Upper lobe of right lung (tissue), 1 donor: ENCODE measurements at regions not wholly inside any gene's neighbourhood (a gene's known extent, or its start where the extent isn't known, plus 50 kb on each side); places are given as distances from the start of the nearest gene placed in this dataset.

ENCODE experiments used
- ATAC-seq: fragments of 200-7000 bp; cut with Tn5 transposase; one replicate; pipeline ENCODE4 v1.9.1; 2020; ENCODE audit warnings: mild to moderate bottlenecking, moderate library complexity
- DNase-seq: peaks from one replicate; pipeline ENCODE4 v3.0.0-alpha.2; 2020
- H3K27ac ChIP-seq: fragments of 200-600 bp; one replicate; pipeline ENCODE4 v1.8.0; 2022
- H3K27me3 ChIP-seq: fragments of 200-600 bp; one replicate; pipeline ENCODE4 v1.8.0; 2022; ENCODE audit warnings: mild to moderate bottlenecking
- H3K36me3 ChIP-seq: fragments of 200-600 bp; one replicate; pipeline ENCODE4 v1.8.0; 2022
- H3K4me1 ChIP-seq: fragments of 200-600 bp; one replicate; pipeline ENCODE4 v1.8.0; 2022
- H3K4me3 ChIP-seq: fragments of 200-600 bp; one replicate; pipeline ENCODE4 v1.8.0; 2022; ENCODE audit warnings: mild to moderate bottlenecking
- H3K9me3 ChIP-seq: fragments of 200-600 bp; one replicate; pipeline ENCODE4 v1.8.0; 2022
- CTCF ChIP-seq: fragments of 200-600 bp; IDR thresholded peaks from one replicate; pipeline ENCODE4 v1.8.0; 2022; ENCODE audit warnings: antibody characterized with exemption
- intact Hi-C: fragments of 100-400 bp; cut with DNase I; formaldehyde crosslinking; loops from one replicate; pipeline ENCODE4 v1.11.0; 2022
- donor health status: DM: no; HTN: yes; CAD: no; lungs with severe emphysema.

GRCh38 chr6:21536280-21536766 is 57.2 kb upstream of the SOX4 start:
- no peaks in the 10 kb centered on the region for H3K4me1 ChIP-seq
- DNase-seq (no peak), ATAC-seq (no peak)
- H3K9me3 ChIP-seq, result no peaks in the 10 kb centered on the region
- H3K27me3 ChIP-seq, result no peaks in the 10 kb centered on the region
- H3K4me3 ChIP-seq, result no peak overlapping the region
- intact Hi-C loops, result no loop called here
- TF ChIP-seq CTCF, result no peak
- H3K27ac ChIP-seq, result no peak overlapping the region
- no peaks in the 10 kb centered on the region for H3K36me3 ChIP-seq

- Histone ChIP-seq H3K27me3 (no peaks in the 10 kb centered on the region), H3K4me1 (no peaks in the 10 kb centered on the region), H3K4me3 (no peak overlapping the region), H3K9me3 (no peaks in the 10 kb centered on the region), H3K36me3 (no peaks in the 10 kb centered on the region), H3K27ac (no peak overlapping the region)
- intact Hi-C loops, result no loop called here
- DNase-seq (no peak), ATAC-seq (no peak)
- no peak for TF ChIP-seq CTCF
Measured at GRCh38 chr6:21537637-21538036, 55.9 kb upstream of the SOX4 start.

GRCh38 chr6:21538186-21538798 is 55.3 kb upstream of the SOX4 start:
- H3K4me1 ChIP-seq, result no peaks in the 10 kb centered on the region
- H3K27me3 ChIP-seq, result no peaks in the 10 kb centered on the region
- no peak for ATAC-seq
- DNase-seq, result no peak
- H3K4me3 ChIP-seq, result no peak overlapping the region
- no peak for TF ChIP-seq CTCF
- intact Hi-C loops, result no loop called here
- no peaks in the 10 kb centered on the region for H3K36me3 ChIP-seq
- no peaks in the 10 kb centered on the region for H3K9me3 ChIP-seq
- no peak overlapping the region for H3K27ac ChIP-seq

GRCh38 chr6:21539621-21540100 is 53.9 kb upstream of the SOX4 start:
- Histone ChIP-seq H3K4me3 (no peak overlapping the region), H3K4me1 (no peaks in the 10 kb centered on the region), H3K9me3 (no peaks in the 10 kb centered on the region), H3K36me3 (no peaks in the 10 kb centered on the region), H3K27me3 (no peaks in the 10 kb centered on the region), H3K27ac (no peak overlapping the region)
- intact Hi-C loops, result no loop called here
- no peak for DNase-seq
- ATAC-seq, result no peak
- TF ChIP-seq CTCF, result no peak
